DOHH2 (cell line): ENCODE measurements at regions not wholly inside any gene's neighbourhood (a gene's known extent, or its start where the extent isn't known, plus 50 kb on each side); places are given as distances from the start of the nearest gene placed in this dataset.

Experiments used
- CTCF ChIP-seq: fragments of 200-600 bp; sonication (generic); IDR thresholded peaks from one replicate; pipeline ENCODE4 v1.5.1; 2014; ENCODE audit warnings: antibody characterized with exemption, mild to moderate bottlenecking, low read depth, low read length; ENCODE audit not compliant: poor library complexity, severe bottlenecking
- EZH2phosphoT487 ChIP-seq: fragments of 200-600 bp; sonication (generic); IDR thresholded peaks from 2 replicates; pipeline ENCODE4 v1.6.1; 2017; ENCODE audit warnings: borderline replicate concordance, mild to moderate bottlenecking, antibody characterized with exemption, low read length, moderate library complexity, mixed read lengths

- TF ChIP-seq CTCF: no peak
- no peak for TF ChIP-seq EZH2phosphoT487
Measured at GRCh38 chr7:112882511-112882910, 92.3 kb upstream of the TMEM168 start.
